Astrocyte (in vitro differentiated cells and primary cell): ENCODE measurements at regions not wholly inside any gene's neighbourhood (a gene's known extent, or its start where the extent isn't known, plus 50 kb on each side); places are given as distances from the start of the nearest gene placed in this dataset.

ENCODE experiments used
- DNase-seq: peaks from one replicate; pipeline ENCODE4 v3.0.0-alpha.2; 2010; ENCODE audit warnings: low read depth
- FAIRE-seq: peaks from 2 replicates; lab custom pipeline; 2011; peaks lifted over from hg19 to GRCh38; lab: Jason Lieb, UNC
- H2AFZ ChIP-seq: 2 replicates; pipeline ENCODE4 v1.6.0; 2012; ENCODE audit warnings: low read depth, low read length, inconsistent platforms
- H3K27ac ChIP-seq: 2 replicates; pipeline ENCODE4 v1.5.1; 2011; ENCODE audit warnings: low read depth, low read length, inconsistent platforms
- H3K27me3 ChIP-seq: 2 replicates; pipeline ENCODE4 v1.6.0; 2011; ENCODE audit warnings: low read length, inconsistent platforms; ENCODE audit not compliant: insufficient read depth
- H3K36me3 ChIP-seq: 2 replicates; pipeline ENCODE4 v1.5.1; 2011; ENCODE audit warnings: low read length, inconsistent platforms; ENCODE audit not compliant: insufficient read depth
- H3K4me1 ChIP-seq: 2 replicates; pipeline ENCODE4 v1.5.1; 2011; ENCODE audit warnings: low read length, inconsistent platforms; ENCODE audit not compliant: insufficient read depth
- H3K4me2 ChIP-seq: 2 replicates; pipeline ENCODE4 v1.6.0; 2012; ENCODE audit warnings: low read length, inconsistent platforms
- H3K4me3 ChIP-seq: 2 replicates; pipeline ENCODE4 v1.5.1; 2011; ENCODE audit warnings: low read depth, mild to moderate bottlenecking, low read length, inconsistent platforms; ENCODE audit not compliant: insufficient read depth
- H3K79me2 ChIP-seq: 2 replicates; pipeline ENCODE4 v1.6.0; 2012; ENCODE audit warnings: mild to moderate bottlenecking, low read length, inconsistent platforms; ENCODE audit not compliant: insufficient read depth
- H3K9ac ChIP-seq: 2 replicates; pipeline ENCODE4 v1.6.0; 2012; ENCODE audit warnings: mild to moderate bottlenecking, low read length, inconsistent platforms
- H3K9me3 ChIP-seq: 2 replicates; pipeline ENCODE4 v1.5.1; 2012; ENCODE audit warnings: low read depth, mild to moderate bottlenecking, low read length, inconsistent platforms; ENCODE audit not compliant: insufficient read depth
- H4K20me1 ChIP-seq: 2 replicates; pipeline ENCODE4 v1.6.0; 2012; ENCODE audit warnings: low read length, inconsistent platforms; ENCODE audit not compliant: insufficient read depth
- H3K27ac Mint-ChIP-seq: one replicate; pipeline ENCODE4 v1.8.0; 2021; ENCODE audit warnings: mild to moderate bottlenecking, mixed read lengths; ENCODE audit not compliant: unreplicated experiment
- H3K27me3 Mint-ChIP-seq: one replicate; pipeline ENCODE4 v1.8.0; 2021; ENCODE audit warnings: low read depth, mixed read lengths; ENCODE audit not compliant: unreplicated experiment
- H3K36me3 Mint-ChIP-seq: one replicate; pipeline ENCODE4 v1.8.0; 2021; ENCODE audit warnings: low read depth, mixed read lengths; ENCODE audit not compliant: unreplicated experiment
- H3K4me1 Mint-ChIP-seq: one replicate; pipeline ENCODE4 v1.8.0; 2021; ENCODE audit warnings: low read depth, mixed read lengths; ENCODE audit not compliant: unreplicated experiment
- H3K4me3 Mint-ChIP-seq: one replicate; pipeline ENCODE4 v1.8.0; 2021; ENCODE audit warnings: mild to moderate bottlenecking, moderate library complexity, mixed read lengths; ENCODE audit not compliant: unreplicated experiment
- H3K9me3 Mint-ChIP-seq: one replicate; pipeline ENCODE4 v1.8.0; 2021; ENCODE audit warnings: mild to moderate bottlenecking, mixed read lengths; ENCODE audit not compliant: unreplicated experiment
- CTCF ChIP-seq: IDR thresholded peaks from 2 replicates; pipeline ENCODE4 v1.5.1; 2011; ENCODE audit warnings: low read depth, mild to moderate bottlenecking, inconsistent platforms, low read length, moderate library complexity; ENCODE audit not compliant: insufficient read depth
- EZH2 ChIP-seq: IDR thresholded peaks from 2 replicates; pipeline ENCODE4 v1.6.1; 2012; ENCODE audit warnings: mild to moderate bottlenecking, low read length, inconsistent platforms; ENCODE audit not compliant: insufficient read depth

GRCh38 chr6:134623401-134623800 is 305.5 kb upstream of the SGK1 start:
- no peak for FAIRE-seq
- no peak overlapping the region for H3K27ac ChIP-seq
- peaks cover 8% of the 10 kb centered on the region for H3K4me1 ChIP-seq
- H3K4me2 ChIP-seq: no peak overlapping the region
- H3K4me1 Mint-ChIP-seq: peaks cover 33% of the 10 kb centered on the region
- H3K27ac Mint-ChIP-seq: no peak overlapping the region
- no peaks in the 10 kb centered on the region for H3K9me3 ChIP-seq
- no peaks in the 10 kb centered on the region for H3K79me2 ChIP-seq
- no peaks in the 10 kb centered on the region for H3K27me3 Mint-ChIP-seq
- TF ChIP-seq CTCF (no peak), EZH2 (no peak)
- H3K36me3 ChIP-seq: no peaks in the 10 kb centered on the region
- no peak overlapping the region for H3K9ac ChIP-seq
- no peak for DNase-seq
- H3K36me3 Mint-ChIP-seq: no peaks in the 10 kb centered on the region
- no peaks in the 10 kb centered on the region for H3K9me3 Mint-ChIP-seq
- H4K20me1 ChIP-seq: no peaks in the 10 kb centered on the region
- H3K27me3 ChIP-seq: peaks cover 9% of the 10 kb centered on the region
- no peak overlapping the region for H3K4me3 ChIP-seq
- H3K4me3 Mint-ChIP-seq: no peak overlapping the region
- H2AFZ ChIP-seq: no peak overlapping the region

- FAIRE-seq: no peak
- Histone ChIP-seq H2AFZ (no peak overlapping the region), H3K27ac (no peak overlapping the region), H3K4me1 (peaks cover 8% of the 10 kb centered on the region), H3K9ac (no peak overlapping the region), H3K9me3 (no peaks in the 10 kb centered on the region), H3K4me3 (no peak overlapping the region), H3K4me2 (no peak overlapping the region), H3K79me2 (no peaks in the 10 kb centered on the region), H3K27me3 (peaks cover 9% of the 10 kb centered on the region), H3K36me3 (no peaks in the 10 kb centered on the region), H4K20me1 (no peaks in the 10 kb centered on the region)
- H3K27ac Mint-ChIP-seq: no peak overlapping the region
- H3K4me1 Mint-ChIP-seq: peaks cover 33% of the 10 kb centered on the region
- no peaks in the 10 kb centered on the region for H3K36me3 Mint-ChIP-seq
- H3K27me3 Mint-ChIP-seq: no peaks in the 10 kb centered on the region
- DNase-seq: peak; percentile 22
- TF ChIP-seq EZH2 (no peak), CTCF (no peak)
- no peak overlapping the region for H3K4me3 Mint-ChIP-seq
- no peaks in the 10 kb centered on the region for H3K9me3 Mint-ChIP-seq
Measured at GRCh38 chr6:134622382-134623173, 304.7 kb upstream of the SGK1 start.

GRCh38 chr6:134621858-134622257 is 303.9 kb upstream of the SGK1 start:
- no peaks in the 10 kb centered on the region for H3K27me3 Mint-ChIP-seq
- H3K9ac ChIP-seq: no peak overlapping the region
- FAIRE-seq (no peak), DNase-seq (peak; percentile 16)
- no peak overlapping the region for H3K27ac Mint-ChIP-seq
- H4K20me1 ChIP-seq: no peaks in the 10 kb centered on the region
- peaks cover 33% of the 10 kb centered on the region for H3K4me1 Mint-ChIP-seq
- peaks cover 8% of the 10 kb centered on the region for H3K4me1 ChIP-seq
- H3K36me3 Mint-ChIP-seq: no peaks in the 10 kb centered on the region
- H3K9me3 Mint-ChIP-seq: no peaks in the 10 kb centered on the region
- no peaks in the 10 kb centered on the region for H3K36me3 ChIP-seq
- TF ChIP-seq EZH2 (no peak), CTCF (no peak)
- no peak overlapping the region for H3K27ac ChIP-seq
- no peak overlapping the region for H3K4me3 Mint-ChIP-seq
- no peaks in the 10 kb centered on the region for H3K9me3 ChIP-seq
- no peak overlapping the region for H3K4me3 ChIP-seq
- no peaks in the 10 kb centered on the region for H3K79me2 ChIP-seq
- H3K4me2 ChIP-seq: no peak overlapping the region
- H2AFZ ChIP-seq: no peak overlapping the region
- peaks cover 9% of the 10 kb centered on the region for H3K27me3 ChIP-seq
